ENCODE measurements at regions not wholly inside any gene's neighbourhood (a gene's known extent, or its start where the extent isn't known, plus 50 kb on each side); places are given as distances from the start of the nearest gene placed in this dataset.

- Histone ChIP-seq H3K4me1 (ENCODE audit: insufficient read depth) (no peaks in the 10 kb centered on the region), H3K9me3 (no peaks in the 10 kb centered on the region), H3K36me3 (no peaks in the 10 kb centered on the region), H3K4me3 (no peak overlapping the region), H3K27ac (no peak overlapping the region), H3K27me3 (no peaks in the 10 kb centered on the region)
- no peak for DNase-seq
- TF ChIP-seq EP300 (IDR thresholded peaks at IDR 0.05) (no peak), CTCF (IDR thresholded peaks at IDR 0.05) (no peak), POLR2A (IDR thresholded peaks at IDR 0.05) (no peak)
- intact Hi-C loops (cut with DNase I) = no loop called here
- WGBS, 3 donors = 88 to 95% (median 91%) methylated on average over 10 of the region's 10 CpGs
Measured at GRCh38 chr4:173717581-173717980, 187.6 kb upstream of the HAND2 start.

- Histone ChIP-seq H3K4me3 (no peak overlapping the region), H3K27ac (no peak overlapping the region), H3K27me3 (no peaks in the 10 kb centered on the region), H3K4me1 (ENCODE audit: insufficient read depth) (no peaks in the 10 kb centered on the region), H3K36me3 (no peaks in the 10 kb centered on the region), H3K9me3 (no peaks in the 10 kb centered on the region)
- WGBS, 3 donors = 67 to 79% (median 71%) methylated on average over 5 of the region's 5 CpGs
- intact Hi-C loops (cut with DNase I) = no loop called here
- no peak for DNase-seq
- TF ChIP-seq POLR2A (IDR thresholded peaks at IDR 0.05) = no peak
- TF ChIP-seq EP300 (IDR thresholded peaks at IDR 0.05) = no peak
- no peak for TF ChIP-seq CTCF (IDR thresholded peaks at IDR 0.05)
Measured at GRCh38 chr4:173714456-173714855, 184.4 kb upstream of the HAND2 start.

- intact Hi-C loops (cut with DNase I) = no loop called here
- H3K4me1 ChIP-seq (ENCODE audit: insufficient read depth) = no peaks in the 10 kb centered on the region
- TF ChIP-seq POLR2A (IDR thresholded peaks at IDR 0.05) (no peak), CTCF (IDR thresholded peaks at IDR 0.05) (no peak), EP300 (IDR thresholded peaks at IDR 0.05) (no peak)
- 82 to 88% (median 83%) methylated on average over 5 of the region's 5 CpGs for WGBS, 3 donors
- H3K4me3 ChIP-seq = no peak overlapping the region
- no peaks in the 10 kb centered on the region for H3K36me3 ChIP-seq
- H3K9me3 ChIP-seq = no peaks in the 10 kb centered on the region
- DNase-seq = no peak
- no peak overlapping the region for H3K27ac ChIP-seq
- H3K27me3 ChIP-seq = no peaks in the 10 kb centered on the region
Measured at GRCh38 chr4:173713026-173713425, 183.0 kb upstream of the HAND2 start.

- 95 to 97% (median 95%) methylated on average over 2 of the region's 2 CpGs for WGBS, 3 donors
- DNase-seq = no peak
- Histone ChIP-seq H3K9me3 (no peaks in the 10 kb centered on the region), H3K27me3 (no peaks in the 10 kb centered on the region), H3K4me1 (ENCODE audit: insufficient read depth) (no peaks in the 10 kb centered on the region), H3K27ac (no peak overlapping the region), H3K4me3 (no peak overlapping the region), H3K36me3 (no peaks in the 10 kb centered on the region)
- intact Hi-C loops (cut with DNase I) = no loop called here
- TF ChIP-seq EP300 (IDR thresholded peaks at IDR 0.05) = no peak
- no peak for TF ChIP-seq CTCF (IDR thresholded peaks at IDR 0.05)
- TF ChIP-seq POLR2A (IDR thresholded peaks at IDR 0.05) = no peak
Measured at GRCh38 chr4:173707658-173708419, 177.8 kb upstream of the HAND2 start.
